DOHH2 (cell line): ENCODE measurements at regions not wholly inside any gene's neighbourhood (a gene's known extent, or its start where the extent isn't known, plus 50 kb on each side); places are given as distances from the start of the nearest gene placed in this dataset.
"Not testable (repeated sequence)": the region's sequence is repeated elsewhere in the genome, so short reads cannot be mapped to it uniquely, and the experiment has no call there.

ENCODE experiments used
- H3F3A ChIP-seq: fragments of 200-600 bp; sonication (generic), shearing (Covaris generic); 2 replicates; pipeline ENCODE4 v1.6.0; 2016; ENCODE audit warnings: antibody characterized with exemption, mild to moderate bottlenecking; ENCODE audit not compliant: control insufficient read depth, insufficient read depth
- H3K27ac ChIP-seq: fragments of 200-600 bp; sonication (generic); 2 replicates; pipeline ENCODE4 v1.5.1; 2014; ENCODE audit warnings: low read depth, mild to moderate bottlenecking, low read length, moderate library complexity
- H3K27me3 ChIP-seq: fragments of 200-600 bp; sonication (generic); 2 replicates; pipeline ENCODE4 v1.6.1; 2014; ENCODE audit warnings: mild to moderate bottlenecking, low read length, mixed read lengths; ENCODE audit not compliant: control insufficient read depth
- H3K36me3 ChIP-seq: fragments of 200-600 bp; sonication (generic); 2 replicates; pipeline ENCODE4 v1.6.1; 2014; ENCODE audit warnings: mild to moderate bottlenecking, low read length, moderate library complexity, mixed read lengths; ENCODE audit not compliant: control insufficient read depth
- H3K4me1 ChIP-seq: fragments of 200-600 bp; sonication (generic); 2 replicates; pipeline ENCODE4 v1.6.1; 2014; ENCODE audit warnings: mild to moderate bottlenecking, low read length, mixed read lengths; ENCODE audit not compliant: control insufficient read depth
- H3K4me2 ChIP-seq: fragments of 200-600 bp; sonication (generic); 2 replicates; pipeline ENCODE4 v1.6.0; 2014; ENCODE audit warnings: mild to moderate bottlenecking, low read length, moderate library complexity
- H3K4me3 ChIP-seq: fragments of 200-600 bp; sonication (generic); 2 replicates; pipeline ENCODE4 v1.5.1; 2014; ENCODE audit warnings: mild to moderate bottlenecking, low read length, mixed read lengths
- H3K79me2 ChIP-seq: fragments of 200-600 bp; sonication (generic); 2 replicates; pipeline ENCODE4 v1.6.1; 2014; ENCODE audit warnings: mild to moderate bottlenecking, low read length, mixed read lengths; ENCODE audit not compliant: control insufficient read depth
- H3K9me2 ChIP-seq: fragments of 200-600 bp; sonication (generic); replicated peaks from 2 replicates; pipeline ENCODE4 v1.6.1; 2014; ENCODE audit warnings: mild to moderate bottlenecking, low read length, mixed read lengths; ENCODE audit not compliant: control insufficient read depth
- H3K9me3 ChIP-seq: fragments of 200-600 bp; sonication (generic); 2 replicates; pipeline ENCODE4 v1.6.1; 2014; ENCODE audit warnings: antibody characterized with exemption, low read length, mixed read lengths; ENCODE audit not compliant: control insufficient read depth, insufficient read depth
- H4K20me1 ChIP-seq: fragments of 200-600 bp; sonication (generic); 2 replicates; pipeline ENCODE4 v1.6.0; 2014; ENCODE audit warnings: low read depth, mild to moderate bottlenecking, antibody characterized with exemption, low read length, moderate library complexity; ENCODE audit not compliant: control insufficient read depth, insufficient read depth
- EZH2phosphoT487 ChIP-seq: fragments of 200-600 bp; sonication (generic); IDR thresholded peaks from 2 replicates; pipeline ENCODE4 v1.6.1; 2017; ENCODE audit warnings: borderline replicate concordance, mild to moderate bottlenecking, antibody characterized with exemption, low read length, moderate library complexity, mixed read lengths
- TF ChIP-seq, protein P1 (sequence below): fragments of 200-600 bp; sonication (generic); IDR thresholded peaks from one replicate; pipeline ENCODE4 v1.5.1; 2014; ENCODE audit warnings: antibody characterized with exemption, mild to moderate bottlenecking, low read depth, low read length; ENCODE audit not compliant: poor library complexity, severe bottlenecking

DNA sequence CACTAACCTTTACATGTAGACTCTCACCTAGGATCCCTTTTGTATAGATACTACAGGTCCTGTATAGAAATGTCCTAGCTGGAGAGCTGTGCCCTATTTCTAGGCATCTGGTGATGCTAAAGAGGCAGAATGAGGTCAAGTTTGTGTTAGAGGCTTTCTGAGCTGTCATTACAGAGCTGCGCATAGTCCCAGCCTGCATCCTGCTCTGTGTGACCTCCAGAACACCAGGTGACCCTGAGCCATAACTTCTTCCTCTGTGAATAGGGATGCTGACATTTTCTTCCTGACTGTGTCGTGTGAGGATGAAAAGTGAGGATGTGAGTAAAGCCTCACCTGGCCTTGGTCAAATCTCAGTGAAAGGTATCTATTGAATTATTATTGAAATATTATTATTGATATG is 66.3 kb downstream of the GLUL start:
- H3K4me2 ChIP-seq, result no peak overlapping the region
- H3K27ac ChIP-seq, result no peak overlapping the region
- no peaks in the 10 kb centered on the region for H3K9me3 ChIP-seq
- H3K4me3 ChIP-seq, result no peak overlapping the region
- no peaks in the 10 kb centered on the region for H3K79me2 ChIP-seq
- no peaks in the 10 kb centered on the region for H3K36me3 ChIP-seq
- no peaks in the 10 kb centered on the region for H4K20me1 ChIP-seq
- no peaks in the 10 kb centered on the region for H3K9me2 ChIP-seq
- no peaks in the 10 kb centered on the region for H3K4me1 ChIP-seq
- no peaks in the 10 kb centered on the region for H3F3A ChIP-seq
- no peaks in the 10 kb centered on the region for H3K27me3 ChIP-seq
- no peak for TF ChIP-seq EZH2phosphoT487
- TF ChIP-seq, protein P1, sequence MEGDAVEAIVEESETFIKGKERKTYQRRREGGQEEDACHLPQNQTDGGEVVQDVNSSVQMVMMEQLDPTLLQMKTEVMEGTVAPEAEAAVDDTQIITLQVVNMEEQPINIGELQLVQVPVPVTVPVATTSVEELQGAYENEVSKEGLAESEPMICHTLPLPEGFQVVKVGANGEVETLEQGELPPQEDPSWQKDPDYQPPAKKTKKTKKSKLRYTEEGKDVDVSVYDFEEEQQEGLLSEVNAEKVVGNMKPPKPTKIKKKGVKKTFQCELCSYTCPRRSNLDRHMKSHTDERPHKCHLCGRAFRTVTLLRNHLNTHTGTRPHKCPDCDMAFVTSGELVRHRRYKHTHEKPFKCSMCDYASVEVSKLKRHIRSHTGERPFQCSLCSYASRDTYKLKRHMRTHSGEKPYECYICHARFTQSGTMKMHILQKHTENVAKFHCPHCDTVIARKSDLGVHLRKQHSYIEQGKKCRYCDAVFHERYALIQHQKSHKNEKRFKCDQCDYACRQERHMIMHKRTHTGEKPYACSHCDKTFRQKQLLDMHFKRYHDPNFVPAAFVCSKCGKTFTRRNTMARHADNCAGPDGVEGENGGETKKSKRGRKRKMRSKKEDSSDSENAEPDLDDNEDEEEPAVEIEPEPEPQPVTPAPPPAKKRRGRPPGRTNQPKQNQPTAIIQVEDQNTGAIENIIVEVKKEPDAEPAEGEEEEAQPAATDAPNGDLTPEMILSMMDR, result no peak

DNA sequence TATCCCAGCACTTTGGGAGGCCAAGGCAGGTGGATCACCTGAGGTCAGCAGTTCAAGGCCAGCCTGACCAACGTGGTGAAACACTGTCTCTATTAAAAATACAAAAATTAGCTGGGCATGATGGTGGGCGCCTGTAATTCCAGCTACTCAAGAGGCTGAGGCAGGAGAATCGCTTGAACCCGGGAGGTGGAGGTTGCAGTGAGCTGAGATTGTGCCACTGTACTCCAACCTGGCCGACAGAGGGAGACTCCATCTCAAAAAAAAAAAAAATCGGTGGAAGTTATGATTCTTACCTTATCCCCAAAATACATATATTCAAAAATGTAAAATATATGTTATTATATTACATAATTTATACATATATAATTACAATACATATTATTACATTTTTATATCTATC is 70.1 kb downstream of the GLUL start:
- H3K4me1 ChIP-seq, H3K4me2 ChIP-seq, H3K27me3 ChIP-seq, H3F3A ChIP-seq, H3K36me3 ChIP-seq, H3K27ac ChIP-seq, H3K4me3 ChIP-seq, H3K79me2 ChIP-seq, H3K9me3 ChIP-seq, H3K9me2 ChIP-seq, H4K20me1 ChIP-seq: not testable (repeated sequence)

DNA sequence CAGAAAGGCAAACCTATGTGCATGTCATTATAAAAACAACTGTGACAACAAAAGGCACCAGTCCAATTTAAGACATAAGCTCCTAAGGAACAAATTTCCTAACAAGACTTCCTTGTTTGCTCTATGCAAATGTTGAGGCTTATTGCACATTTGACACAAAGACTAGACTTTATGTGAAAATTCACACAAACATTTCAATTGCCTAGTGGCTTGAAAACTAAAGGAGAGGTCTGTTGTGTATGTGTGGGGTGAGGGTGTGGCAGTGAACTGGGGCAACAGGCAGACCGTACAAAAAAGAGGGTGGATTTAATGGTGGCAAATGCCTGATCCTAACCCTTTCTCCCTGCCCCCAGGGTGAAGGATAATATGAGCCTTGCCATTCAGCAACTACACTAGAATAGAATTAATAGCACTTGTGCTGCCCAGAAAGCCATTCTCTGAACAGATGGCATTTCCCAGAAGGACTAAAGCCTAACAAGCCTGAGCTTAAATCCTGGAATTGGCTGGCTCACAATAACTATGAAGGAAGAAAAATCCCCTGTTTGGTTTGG is 73.9 kb downstream of the GLUL start:
- no peaks in the 10 kb centered on the region for H3K79me2 ChIP-seq
- no peak overlapping the region for H3K4me2 ChIP-seq
- no peaks in the 10 kb centered on the region for H3K9me3 ChIP-seq
- no peaks in the 10 kb centered on the region for H3K4me1 ChIP-seq
- H3K36me3 ChIP-seq, result no peaks in the 10 kb centered on the region
- H4K20me1 ChIP-seq, result no peaks in the 10 kb centered on the region
- no peaks in the 10 kb centered on the region for H3K27me3 ChIP-seq
- no peak overlapping the region for H3K4me3 ChIP-seq
- no peak for TF ChIP-seq EZH2phosphoT487
- TF ChIP-seq, protein P1, result no peak
- no peaks in the 10 kb centered on the region for H3K9me2 ChIP-seq
- H3F3A ChIP-seq, result no peaks in the 10 kb centered on the region
- H3K27ac ChIP-seq, result no peak overlapping the region

DNA sequence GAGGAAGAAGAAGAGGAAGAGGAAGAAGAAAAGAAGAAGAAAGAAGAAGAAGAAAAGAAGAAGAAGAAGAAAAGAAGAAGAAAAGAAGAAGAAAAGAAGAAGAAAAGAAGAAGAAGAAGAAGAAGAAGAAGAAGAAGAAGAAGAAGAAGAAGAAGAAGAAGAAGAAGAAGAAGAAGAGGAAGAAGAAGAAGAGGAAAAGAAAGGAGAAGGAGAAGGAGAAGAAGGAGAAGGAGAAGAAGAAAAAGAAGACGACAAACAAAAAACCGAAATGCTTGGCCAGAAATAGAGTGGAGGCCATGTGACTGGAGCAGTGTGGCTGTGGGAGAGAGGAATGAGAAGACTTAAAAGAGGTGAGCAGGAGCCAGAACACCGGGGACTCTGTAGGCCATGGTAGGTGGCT is 75.1 kb downstream of the GLUL start:
- not testable (repeated sequence) for H3K27ac ChIP-seq, H4K20me1 ChIP-seq, H3K4me1 ChIP-seq, H3K4me3 ChIP-seq, H3K9me3 ChIP-seq, H3K9me2 ChIP-seq, H3K36me3 ChIP-seq, H3K79me2 ChIP-seq, H3F3A ChIP-seq, H3K4me2 ChIP-seq, H3K27me3 ChIP-seq
